Endothelial cell (in vitro differentiated cells): ENCODE measurements at regions not wholly inside any gene's neighbourhood (a gene's known extent, or its start where the extent isn't known, plus 50 kb on each side); places are given as distances from the start of the nearest gene placed in this dataset.
"Not testable (repeated sequence)": the region's sequence is repeated elsewhere in the genome, so short reads cannot be mapped to it uniquely, and the experiment has no call there.

Source experiments
- DNase-seq: peaks from one replicate; pipeline ENCODE4 v3.0.0; 2021; ENCODE audit warnings: low spot score
- H3K27ac Mint-ChIP-seq: one replicate; pipeline ENCODE4 v1.8.0; 2021; ENCODE audit warnings: mixed read lengths, inconsistent platforms; ENCODE audit not compliant: unreplicated experiment
- H3K27me3 Mint-ChIP-seq: one replicate; pipeline ENCODE4 v1.8.0; 2021; ENCODE audit warnings: mild to moderate bottlenecking, moderate library complexity, mixed read lengths, inconsistent platforms; ENCODE audit not compliant: unreplicated experiment
- H3K36me3 Mint-ChIP-seq: one replicate; pipeline ENCODE4 v1.8.0; 2021; ENCODE audit warnings: mild to moderate bottlenecking, low read depth, mixed read lengths, inconsistent platforms; ENCODE audit not compliant: unreplicated experiment
- H3K4me1 Mint-ChIP-seq: one replicate; pipeline ENCODE4 v1.8.0; 2021; ENCODE audit warnings: mild to moderate bottlenecking, mixed read lengths, inconsistent platforms; ENCODE audit not compliant: unreplicated experiment
- H3K4me3 Mint-ChIP-seq: one replicate; pipeline ENCODE4 v1.8.0; 2021; ENCODE audit warnings: mild to moderate bottlenecking, mixed read lengths, inconsistent platforms; ENCODE audit not compliant: unreplicated experiment
- H3K9me3 Mint-ChIP-seq: one replicate; pipeline ENCODE4 v1.8.0; 2021; ENCODE audit warnings: mixed read lengths, inconsistent platforms; ENCODE audit not compliant: unreplicated experiment
- TF ChIP-seq, protein P1 (sequence below): fragments of 200-600 bp; sonication (generic); IDR thresholded peaks from one replicate; pipeline ENCODE4 v1.5.0; 2021; ENCODE audit warnings: antibody characterized with exemption; ENCODE audit not compliant: unreplicated experiment

DNA sequence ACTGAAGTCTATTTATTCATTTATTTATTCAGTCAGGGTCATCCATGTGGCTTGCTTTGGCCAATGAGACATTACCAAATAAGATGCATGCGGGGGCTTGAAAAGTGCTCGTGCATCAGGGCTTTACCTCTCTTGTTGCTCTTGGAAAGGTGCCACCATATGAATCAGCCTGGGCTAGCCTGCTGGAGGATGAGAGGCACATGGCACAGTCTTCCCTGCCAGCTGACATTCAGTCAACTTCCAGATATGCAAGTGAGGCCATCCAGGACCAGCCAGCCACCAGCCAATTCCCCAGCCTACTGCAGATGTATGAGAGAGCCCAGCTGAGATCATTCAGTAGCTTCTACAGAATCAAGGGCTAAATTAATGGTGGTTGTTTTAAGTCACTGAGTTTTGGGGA is 105.2 kb upstream of the RPH3A start:
- Mint-ChIP-seq H3K27me3 (no peaks in the 10 kb centered on the region), H3K4me1 (no peaks in the 10 kb centered on the region), H3K27ac (no peak overlapping the region), H3K4me3 (no peak overlapping the region), H3K9me3 (no peaks in the 10 kb centered on the region), H3K36me3 (no peaks in the 10 kb centered on the region)
- TF ChIP-seq, protein P1, sequence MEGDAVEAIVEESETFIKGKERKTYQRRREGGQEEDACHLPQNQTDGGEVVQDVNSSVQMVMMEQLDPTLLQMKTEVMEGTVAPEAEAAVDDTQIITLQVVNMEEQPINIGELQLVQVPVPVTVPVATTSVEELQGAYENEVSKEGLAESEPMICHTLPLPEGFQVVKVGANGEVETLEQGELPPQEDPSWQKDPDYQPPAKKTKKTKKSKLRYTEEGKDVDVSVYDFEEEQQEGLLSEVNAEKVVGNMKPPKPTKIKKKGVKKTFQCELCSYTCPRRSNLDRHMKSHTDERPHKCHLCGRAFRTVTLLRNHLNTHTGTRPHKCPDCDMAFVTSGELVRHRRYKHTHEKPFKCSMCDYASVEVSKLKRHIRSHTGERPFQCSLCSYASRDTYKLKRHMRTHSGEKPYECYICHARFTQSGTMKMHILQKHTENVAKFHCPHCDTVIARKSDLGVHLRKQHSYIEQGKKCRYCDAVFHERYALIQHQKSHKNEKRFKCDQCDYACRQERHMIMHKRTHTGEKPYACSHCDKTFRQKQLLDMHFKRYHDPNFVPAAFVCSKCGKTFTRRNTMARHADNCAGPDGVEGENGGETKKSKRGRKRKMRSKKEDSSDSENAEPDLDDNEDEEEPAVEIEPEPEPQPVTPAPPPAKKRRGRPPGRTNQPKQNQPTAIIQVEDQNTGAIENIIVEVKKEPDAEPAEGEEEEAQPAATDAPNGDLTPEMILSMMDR: no peak
- DNase-seq: no peak

DNA sequence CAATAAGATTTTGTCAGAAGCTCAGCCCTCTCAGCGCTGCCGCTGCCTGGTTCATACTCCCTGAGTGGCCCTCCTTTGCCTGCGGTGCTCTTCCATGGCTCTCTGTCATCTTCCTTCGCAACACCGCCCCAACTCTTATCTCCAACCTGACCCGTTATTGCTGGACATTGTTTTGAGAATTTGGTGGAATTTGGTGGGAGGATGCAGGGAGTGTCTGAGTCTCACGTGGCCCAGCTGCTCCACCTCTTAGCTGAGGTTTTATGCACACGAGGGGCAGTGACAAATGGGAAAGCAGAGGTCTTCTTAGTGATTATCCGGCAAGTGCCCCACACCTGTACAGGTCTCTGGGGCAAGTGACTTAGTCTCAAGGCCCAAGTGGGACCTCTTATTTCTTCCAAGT is 97.5 kb upstream of the RPH3A start:
- no peak overlapping the region for H3K4me3 Mint-ChIP-seq
- no peak overlapping the region for H3K27ac Mint-ChIP-seq
- TF ChIP-seq, protein P1: no peak
- DNase-seq: no peak
- no peaks in the 10 kb centered on the region for H3K4me1 Mint-ChIP-seq
- H3K36me3 Mint-ChIP-seq: no peaks in the 10 kb centered on the region
- no peaks in the 10 kb centered on the region for H3K9me3 Mint-ChIP-seq
- no peaks in the 10 kb centered on the region for H3K27me3 Mint-ChIP-seq

- not testable (repeated sequence) for DNase-seq, H3K27me3 Mint-ChIP-seq, H3K27ac Mint-ChIP-seq, H3K4me3 Mint-ChIP-seq, H3K36me3 Mint-ChIP-seq, H3K9me3 Mint-ChIP-seq, H3K4me1 Mint-ChIP-seq
These were observed 94.1 kb upstream of the RPH3A start for GRCh38 chr12:112697441-112697840.

DNA sequence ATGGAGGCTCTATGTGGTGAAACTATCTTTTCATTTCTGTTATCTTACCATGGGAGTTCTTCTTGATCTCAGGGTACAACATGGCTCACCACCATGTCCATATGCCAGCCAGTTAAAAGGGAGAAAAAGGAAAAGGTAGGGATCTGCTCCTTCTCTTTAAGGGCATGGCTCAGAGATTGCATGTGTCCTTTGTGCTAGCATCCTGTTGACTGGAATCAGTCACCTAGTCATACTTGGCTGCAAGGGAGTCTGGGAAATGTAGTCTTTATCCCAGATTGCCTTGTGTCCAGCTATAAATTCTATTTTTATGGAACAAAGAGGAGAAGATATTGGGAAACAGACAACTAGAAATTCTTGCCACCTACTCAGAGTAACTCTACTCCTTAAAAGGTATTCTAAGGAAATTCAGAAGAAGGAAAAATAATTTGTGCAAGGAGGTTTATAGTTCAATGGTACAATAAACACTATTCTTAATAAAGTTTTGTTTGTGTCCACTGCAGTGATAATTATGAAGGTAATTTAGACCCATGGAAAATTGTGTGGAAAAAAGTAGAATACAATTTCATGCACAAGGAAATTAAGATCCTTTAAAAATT is 86.4 kb upstream of the RPH3A start:
- H3K4me1 Mint-ChIP-seq: peaks cover 9% of the 10 kb centered on the region
- TF ChIP-seq, protein P1: no peak
- H3K9me3 Mint-ChIP-seq: no peaks in the 10 kb centered on the region
- no peak overlapping the region for H3K4me3 Mint-ChIP-seq
- peak; percentile 16 for DNase-seq
- peak overlapping the region; percentile 96 for H3K27ac Mint-ChIP-seq
- peaks cover 4% of the 10 kb centered on the region for H3K27me3 Mint-ChIP-seq
- no peaks in the 10 kb centered on the region for H3K36me3 Mint-ChIP-seq

DNA sequence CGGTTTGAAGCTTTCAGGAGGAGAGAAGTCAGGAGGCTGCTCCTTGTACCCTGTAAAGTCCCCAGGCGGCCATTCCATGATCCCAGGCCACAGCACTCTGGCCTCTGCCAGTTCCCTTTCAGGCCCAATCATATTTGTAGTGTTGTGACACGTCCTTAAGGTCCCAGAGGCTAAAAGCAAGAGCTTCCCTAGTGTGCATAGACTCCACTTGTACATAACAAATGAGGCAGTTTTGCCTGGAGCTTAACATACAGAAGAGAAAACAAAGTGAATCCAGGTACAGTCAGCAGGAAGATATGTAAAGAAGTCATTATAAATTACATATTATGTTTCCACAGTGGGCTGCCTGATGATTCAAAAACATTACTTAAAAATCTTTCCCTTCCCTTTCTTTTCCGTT is 81.1 kb upstream of the RPH3A start:
- Mint-ChIP-seq H3K27me3 (peaks cover 7% of the 10 kb centered on the region), H3K27ac (no peak overlapping the region), H3K4me1 (peaks cover 5% of the 10 kb centered on the region), H3K36me3 (no peaks in the 10 kb centered on the region), H3K9me3 (no peaks in the 10 kb centered on the region), H3K4me3 (no peak overlapping the region)
- no peak for DNase-seq
- TF ChIP-seq, protein P1: no peak
